ENCODE measurements at regions not wholly inside any gene's neighbourhood (a gene's known extent, or its start where the extent isn't known, plus 50 kb on each side); places are given as distances from the start of the nearest gene placed in this dataset.
"Not testable (repeated sequence)": the region's sequence is repeated elsewhere in the genome, so short reads cannot be mapped to it uniquely, and the experiment has no call there.

- H3K4me3 ChIP-seq (replicated peaks in 1 of 3; ENCODE audit: insufficient read depth in 1 of 3, low read depth in 1 of 3, low read length in 3 of 3), result no peak overlapping the region
- H3K27ac ChIP-seq (ENCODE audit: insufficient read depth, low read depth, low read length), result no peak overlapping the region
- no peak overlapping the region for H3K9ac ChIP-seq (replicated peaks; ENCODE audit: extremely low read depth, insufficient read depth, low read length)
- no peak for FAIRE-seq
- no peaks in the 10 kb centered on the region for H3K36me3 ChIP-seq (ENCODE audit: control insufficient read depth in 2 of 2, extremely low read depth in 1 of 2, insufficient read depth in 2 of 2, low read length in 2 of 2)
- H3K4me2 ChIP-seq (ENCODE audit: insufficient read depth, low read length), result no peak overlapping the region
- H2AFZ ChIP-seq (ENCODE audit: low read depth, low read length), result no peak overlapping the region
- no TSS peak for BruUV-seq (replicated peaks)
- TF ChIP-seq GATA2 (IDR thresholded peaks at IDR 0.05; ENCODE audit: insufficient read depth, insufficient read length, low read depth, low read length) (no peak), EZH2 (IDR thresholded peaks at IDR 0.05; ENCODE audit: borderline replicate concordance, low read depth, low read length, severe bottlenecking) (no peak), JUN (IDR thresholded peaks at IDR 0.05; ENCODE audit: borderline replicate concordance, insufficient read depth, insufficient read length, low read depth) (no peak), MYC (IDR thresholded peaks at IDR 0.05; ENCODE audit: low read depth, low read length) (no peak), POLR2AphosphoS5 (IDR thresholded peaks at IDR 0.05; ENCODE audit: insufficient read depth, low read depth, low read length) (no peak), CTCF (IDR thresholded peaks at IDR 0.05; ENCODE audit: extremely low read depth in 1 of 2, insufficient read depth in 1 of 2, low read depth in 1 of 2, low read length in 2 of 2) (no peak), MAX (IDR thresholded peaks at IDR 0.05; ENCODE audit: insufficient read depth, insufficient read length) (no peak), POLR2A (IDR thresholded peaks at IDR 0.05; ENCODE audit: low read depth, low read length) (no peak), FOS (IDR thresholded peaks at IDR 0.05; ENCODE audit: borderline replicate concordance, insufficient read depth, low read length) (no peak)
- no peak for DNase-seq (ENCODE audit: low read depth, low spot score)
- peaks cover 2% of the 10 kb centered on the region for H3K9me3 ChIP-seq (replicated peaks; ENCODE audit: control insufficient read depth, insufficient read depth, low read length)
- intact Hi-C loops (cut with micrococcal nuclease) (no loop called here), dilution Hi-C loops (cut with MboI; ENCODE audit: extremely low pct_ligation_motif_present, low sequenced_read_pairs) (no loop called here)
- no peaks in the 10 kb centered on the region for H3K27me3 ChIP-seq (ENCODE audit: control insufficient read depth in 2 of 2, insufficient read depth in 2 of 2, low read length in 2 of 2)
- no peaks in the 10 kb centered on the region for H4K20me1 ChIP-seq (replicated peaks; ENCODE audit: control insufficient read depth, extremely low read depth, insufficient read depth, low read length)
- no peaks in the 10 kb centered on the region for H3K79me2 ChIP-seq (ENCODE audit: control insufficient read depth, insufficient read depth, low read length)
- H3K4me1 ChIP-seq (ENCODE audit: control insufficient read depth, extremely low read depth, insufficient read depth, low read length), result no peaks in the 10 kb centered on the region
- ChIA-PET POLR2A (no interaction called here), CTCF (no interaction called here)
- H3K9me1 ChIP-seq (replicated peaks; ENCODE audit: control insufficient read depth, extremely low read depth, insufficient read depth, low read length), result no peaks in the 10 kb centered on the region
Observed at GRCh38 chr5:162607879-162608278, 540.3 kb downstream of the GABRG2 start.

- H2AFZ ChIP-seq (ENCODE audit: low read depth, low read length); H3K36me3 ChIP-seq (ENCODE audit: control insufficient read depth in 2 of 2, extremely low read depth in 1 of 2, insufficient read depth in 2 of 2, low read length in 2 of 2); H3K4me1 ChIP-seq (ENCODE audit: control insufficient read depth, extremely low read depth, insufficient read depth, low read length); intact Hi-C loops (cut with micrococcal nuclease); H3K9me1 ChIP-seq (replicated peaks; ENCODE audit: control insufficient read depth, extremely low read depth, insufficient read depth, low read length); H4K20me1 ChIP-seq (replicated peaks; ENCODE audit: control insufficient read depth, extremely low read depth, insufficient read depth, low read length); H3K27me3 ChIP-seq (ENCODE audit: control insufficient read depth in 2 of 2, insufficient read depth in 2 of 2, low read length in 2 of 2); dilution Hi-C loops (cut with MboI; ENCODE audit: extremely low pct_ligation_motif_present, low sequenced_read_pairs); DNase-seq (ENCODE audit: low read depth, low spot score); H3K4me2 ChIP-seq (ENCODE audit: insufficient read depth, low read length); FAIRE-seq; H3K9ac ChIP-seq (replicated peaks; ENCODE audit: extremely low read depth, insufficient read depth, low read length); H3K4me3 ChIP-seq (replicated peaks in 1 of 3; ENCODE audit: insufficient read depth in 1 of 3, low read depth in 1 of 3, low read length in 3 of 3); H3K9me3 ChIP-seq (replicated peaks; ENCODE audit: control insufficient read depth, insufficient read depth, low read length); CTCF ChIA-PET; BruUV-seq (replicated peaks); POLR2A ChIA-PET; H3K79me2 ChIP-seq (ENCODE audit: control insufficient read depth, insufficient read depth, low read length); H3K27ac ChIP-seq (ENCODE audit: insufficient read depth, low read depth, low read length): not testable (repeated sequence)
Observed at GRCh38 chr5:162621726-162622263, 554.2 kb downstream of the GABRG2 start.

All from endothelial cell of umbilical vein (primary cell).